HG03442 (cell line): ENCODE measurements at regions not wholly inside any gene's neighbourhood (a gene's known extent, or its start where the extent isn't known, plus 50 kb on each side); places are given as distances from the start of the nearest gene placed in this dataset.
"Not testable (repeated sequence)": the region's sequence is repeated elsewhere in the genome, so short reads cannot be mapped to it uniquely, and the experiment has no call there.

Experiments used
- ATAC-seq: cut with Tn5 transposase; IDR thresholded peaks from one replicate; pipeline ENCODE4 v1.9.1; 2021; ENCODE audit warnings: mild to moderate bottlenecking, moderate library complexity; ENCODE audit not compliant: unreplicated experiment

DNA sequence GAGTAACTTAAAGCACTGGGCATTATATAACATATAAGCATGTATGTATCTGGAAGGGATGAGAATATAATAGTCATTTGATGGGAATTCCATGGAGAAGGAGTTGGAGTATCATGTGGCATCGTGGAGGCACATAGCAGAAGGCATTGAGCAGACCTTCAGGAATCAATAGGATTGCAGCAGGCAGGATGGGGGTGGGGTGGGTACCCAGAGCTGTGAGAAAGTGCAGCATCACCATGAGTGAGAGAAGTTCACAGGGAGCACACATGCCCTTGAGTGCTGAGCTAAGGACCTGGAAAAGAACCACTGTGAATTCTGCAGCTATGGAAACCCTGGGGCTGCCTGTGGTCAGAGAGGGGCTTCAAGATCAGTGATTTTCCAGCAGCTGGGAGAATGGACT is 57.3 kb downstream of the MED10 start:
- ATAC-seq, result no peak

GRCh38 chr5:6319116-6319515 is 59.2 kb downstream of the MED10 start:
- ATAC-seq, result no peak

DNA sequence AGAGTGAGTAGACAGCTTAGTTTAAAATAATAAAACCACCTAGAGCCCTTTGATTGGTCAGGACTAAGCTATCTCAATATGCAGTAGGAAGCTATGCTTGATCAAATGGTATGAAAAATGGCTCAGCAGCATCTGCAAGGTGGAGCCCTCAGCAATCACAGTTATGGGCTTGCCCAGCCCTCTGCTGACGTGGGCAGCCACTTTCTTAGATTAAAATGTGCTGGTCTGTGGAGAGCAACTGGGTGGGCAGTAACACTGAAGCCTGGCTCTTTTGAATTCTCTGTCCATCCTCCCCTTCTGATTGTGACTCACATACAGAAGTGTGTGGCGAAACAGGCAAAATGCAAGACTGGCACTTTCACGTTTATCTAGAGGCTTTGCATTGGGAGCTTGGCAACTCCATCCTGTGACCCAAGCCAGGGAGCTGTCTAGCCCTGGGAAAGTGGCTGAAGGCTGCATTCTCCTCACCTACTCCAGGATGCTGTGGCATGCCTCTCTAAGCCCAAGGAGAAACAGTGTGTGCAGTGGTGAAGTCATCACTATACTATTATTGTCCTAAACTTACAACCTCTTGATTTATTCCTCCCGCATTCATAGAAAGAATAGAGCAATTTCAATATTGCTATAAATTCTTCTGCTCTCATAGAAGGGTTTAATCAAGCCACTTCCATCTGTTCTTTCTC is 61.1 kb downstream of the MED10 start:
- no peak for ATAC-seq

DNA sequence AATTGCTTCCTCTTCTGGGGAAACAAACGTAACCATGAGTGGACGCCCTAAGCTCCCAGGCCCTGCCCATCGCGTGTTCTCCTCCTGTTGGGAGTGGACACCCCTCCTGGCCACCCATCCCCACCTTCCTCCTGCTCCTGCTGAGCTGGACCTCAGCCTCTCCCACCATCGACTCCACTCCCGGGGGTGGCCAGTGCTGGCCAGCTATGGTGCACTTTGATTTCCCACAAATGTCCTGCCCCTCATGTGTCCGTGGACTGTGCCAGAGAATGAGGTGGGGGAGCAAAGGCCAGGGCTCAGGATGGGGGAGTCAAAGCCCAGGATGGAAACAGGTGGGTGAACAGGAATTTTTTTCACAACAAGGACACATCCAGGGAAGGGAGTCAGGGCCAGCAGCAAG is 62.8 kb downstream of the MED10 start:
- ATAC-seq, result no peak

GRCh38 chr5:6311568-6312501 is 66.5 kb downstream of the MED10 start:
- no peak for ATAC-seq

DNA sequence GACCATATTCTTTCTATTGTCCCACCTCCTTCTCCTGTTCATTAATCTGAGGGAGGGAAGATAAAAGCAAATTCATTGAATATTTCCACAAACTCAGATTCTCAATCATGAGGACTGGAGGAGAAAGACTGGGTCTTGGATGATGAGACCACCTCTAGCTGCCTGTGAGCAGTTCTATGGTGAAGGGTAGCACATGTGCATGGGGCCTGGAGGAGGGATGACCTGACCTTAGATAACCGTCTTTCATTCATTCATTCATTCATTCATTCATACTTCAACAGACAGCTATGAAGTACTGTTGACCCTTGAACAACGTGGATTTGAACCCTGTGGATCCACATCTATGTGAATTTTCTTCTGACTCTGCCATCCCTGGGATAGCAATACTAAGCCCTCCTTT is 68.4 kb downstream of the MED10 start:
- no peak for ATAC-seq

GRCh38 chr5:6308683-6309082 is 69.7 kb downstream of the MED10 start:
- no peak for ATAC-seq

GRCh38 chr5:6307304-6307703 is 71.0 kb downstream of the MED10 start:
- ATAC-seq, result no peak

DNA sequence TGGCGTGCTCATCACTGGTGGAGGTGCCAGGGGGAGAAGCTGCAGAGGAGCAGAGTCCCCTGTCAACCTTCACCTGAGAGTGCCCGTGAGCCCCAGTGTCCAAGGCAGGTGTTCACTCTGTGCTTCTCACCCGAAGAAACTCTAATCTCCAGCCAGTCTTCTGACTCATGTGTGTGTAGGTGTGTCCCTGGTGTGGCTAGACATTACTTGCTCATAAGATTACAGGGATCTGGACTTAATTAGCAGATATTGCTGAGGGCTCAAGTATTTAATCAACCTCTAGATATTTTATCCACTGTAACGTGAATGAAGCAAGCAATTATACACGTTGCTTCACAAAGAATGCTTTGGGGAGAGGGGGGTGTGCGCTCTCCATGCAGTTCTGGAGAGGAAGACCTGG is 72.5 kb downstream of the MED10 start:
- no peak for ATAC-seq

- no peak for ATAC-seq
These were observed 75.7 kb downstream of the MED10 start for GRCh38 chr5:6302684-6303083.

GRCh38 chr5:6302075-6302474 is 76.3 kb downstream of the MED10 start:
- ATAC-seq, result no peak

DNA sequence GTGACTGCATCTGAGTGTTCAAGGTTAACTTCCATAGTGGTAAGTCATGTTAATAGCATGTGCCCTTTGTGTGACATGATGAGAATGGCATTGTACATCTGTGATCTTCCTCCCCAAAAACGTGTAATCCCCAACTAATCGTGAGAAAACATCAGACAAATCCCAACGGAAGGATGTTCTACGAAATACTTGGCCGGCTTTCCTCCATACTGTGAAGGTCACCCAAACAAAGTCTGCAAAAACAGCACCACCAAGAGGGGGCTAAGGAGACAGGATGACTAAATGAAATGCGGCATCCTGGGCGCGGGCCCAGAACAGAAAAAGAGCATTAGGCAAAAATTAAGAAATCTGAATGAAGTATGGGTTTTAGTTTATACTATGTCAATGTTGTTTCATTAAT is 81.8 kb downstream of the MED10 start:
- ATAC-seq, result no peak

DNA sequence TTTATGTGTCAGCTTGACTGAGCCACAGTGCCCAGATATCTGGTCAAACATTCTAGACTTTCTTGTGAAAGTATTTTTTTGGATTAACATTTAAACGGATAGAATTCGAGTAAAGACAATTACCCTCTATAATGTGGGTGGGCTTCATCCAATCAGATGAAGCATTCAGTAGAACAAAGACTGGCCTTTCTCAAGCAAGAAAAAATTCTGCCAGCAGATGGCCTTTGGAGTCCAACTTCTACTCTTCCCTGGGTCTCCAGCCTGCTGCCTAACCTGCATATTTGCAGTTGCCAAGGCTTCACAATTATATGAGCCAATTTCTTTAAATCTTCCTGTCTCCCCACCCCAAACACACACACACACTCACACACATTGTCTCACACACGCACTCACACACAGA is 86.4 kb downstream of the MED10 start:
- ATAC-seq, result no peak

DNA sequence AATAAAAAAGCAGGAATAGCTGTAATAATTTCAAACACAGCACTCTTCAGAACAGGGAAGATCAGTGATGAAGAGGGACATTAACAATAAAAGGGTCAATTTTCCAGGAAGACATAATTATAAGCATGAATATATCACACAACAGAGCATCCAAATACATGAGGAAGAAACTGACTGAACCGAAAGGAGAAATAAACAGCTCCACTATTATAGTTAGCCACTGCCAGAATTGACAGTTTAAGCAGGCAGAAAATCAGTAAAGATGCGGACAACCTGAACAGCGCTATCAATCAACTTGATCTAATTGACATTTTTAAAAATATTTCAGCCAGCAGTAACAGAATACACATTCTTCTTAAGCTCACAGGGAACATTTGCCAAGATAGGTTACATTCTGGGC is 89.1 kb downstream of the MED10 start:
- no peak for ATAC-seq

DNA sequence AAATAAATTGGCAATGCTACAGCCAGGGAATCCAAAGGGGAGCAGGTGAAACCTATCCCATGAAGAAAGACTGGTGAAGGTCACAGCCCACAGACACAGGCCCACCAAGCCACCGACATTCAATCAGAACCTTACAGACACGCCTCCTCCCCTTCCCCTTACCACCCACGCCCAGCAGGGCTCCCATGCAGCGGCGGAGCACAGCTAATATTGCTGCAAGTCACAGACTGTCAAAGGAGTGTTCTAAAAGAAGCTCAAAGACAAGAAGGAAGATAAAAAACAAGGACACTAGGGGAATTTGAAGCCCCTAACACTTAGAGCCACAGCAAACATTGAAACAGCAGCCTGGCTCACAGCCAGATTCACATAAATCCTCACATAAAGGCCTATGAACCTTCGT is 91.2 kb downstream of the MED10 start:
- ATAC-seq, result no peak

DNA sequence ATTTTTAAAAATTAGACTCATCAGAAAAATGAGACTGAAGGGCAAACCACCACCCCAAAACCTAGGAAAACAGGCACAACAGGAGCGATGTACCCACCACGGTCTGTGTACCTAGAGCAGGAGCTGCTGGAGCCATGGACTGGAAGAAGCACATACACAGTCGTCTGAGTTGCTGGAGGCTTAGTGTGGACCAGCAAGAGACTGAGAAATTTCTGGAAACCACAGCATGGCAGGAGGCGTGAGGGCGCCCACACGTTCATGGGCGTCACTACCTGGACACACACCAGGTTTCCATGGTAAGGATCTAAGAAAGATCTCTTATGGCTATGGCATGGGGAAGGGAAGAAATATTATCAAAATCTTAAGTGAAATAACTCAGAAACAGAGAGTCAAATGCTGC is 91.9 kb downstream of the MED10 start:
- ATAC-seq, result no peak

DNA sequence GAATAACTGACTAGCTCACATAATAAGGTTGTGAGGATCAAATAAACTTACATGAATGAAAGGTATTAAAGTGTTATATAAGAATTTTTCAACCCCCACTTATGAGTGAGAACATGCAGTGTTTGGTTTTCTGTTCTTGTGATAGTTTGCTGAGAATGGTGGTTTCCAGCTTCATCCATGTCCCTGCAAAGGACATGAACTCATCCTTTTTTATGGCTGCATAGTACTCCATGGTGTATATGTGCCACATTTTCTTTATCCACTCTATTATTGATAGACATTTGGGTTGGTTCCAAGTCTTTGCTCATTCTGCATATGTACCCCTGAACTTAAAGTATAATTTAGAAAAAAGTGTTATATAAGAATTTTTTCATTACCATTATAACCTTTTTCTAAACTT is 93.9 kb downstream of the MED10 start:
- not testable (repeated sequence) for ATAC-seq

DNA sequence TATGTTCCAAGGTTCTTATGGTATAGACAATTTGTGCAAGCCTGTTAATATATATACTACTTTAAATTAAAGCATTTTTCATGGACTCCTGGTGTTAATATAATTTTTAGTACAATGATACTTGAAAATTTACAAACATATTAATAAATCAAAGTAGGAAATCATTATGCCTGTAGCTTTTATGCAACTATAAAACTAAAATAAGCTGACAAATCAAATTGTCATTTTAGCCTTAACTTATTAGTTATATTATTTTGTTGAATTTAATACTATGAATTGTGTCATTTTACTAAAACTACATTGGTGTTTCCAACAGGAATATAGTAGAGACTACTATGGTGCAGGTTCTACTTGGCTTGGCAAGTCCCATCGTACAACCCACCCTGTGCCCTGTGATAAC is 96.0 kb downstream of the MED10 start:
- no peak for ATAC-seq

DNA sequence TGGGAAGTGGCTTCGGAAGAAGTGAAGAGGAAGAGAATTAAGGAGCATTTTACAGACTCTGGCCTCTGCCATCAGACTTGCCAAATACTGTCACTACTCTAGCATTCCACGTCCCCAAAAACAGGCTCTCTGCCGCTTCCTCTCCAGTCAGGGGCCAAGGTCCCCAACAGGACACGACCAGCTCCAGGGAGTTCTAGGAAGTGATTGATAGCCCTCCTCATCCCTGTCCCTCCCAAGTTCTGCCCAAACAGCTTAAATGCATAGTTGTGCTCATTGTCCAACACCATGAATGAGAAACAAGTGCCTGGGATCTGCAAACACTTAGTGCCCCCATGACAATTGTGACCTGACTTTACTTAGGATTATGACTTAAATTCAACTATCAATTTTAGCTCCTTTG is 96.5 kb downstream of the MED10 start:
- ATAC-seq, result no peak

GRCh38 chr5:6280425-6281100 is 97.8 kb downstream of the MED10 start:
- ATAC-seq, result no peak

GRCh38 chr5:6279607-6280006 is 98.7 kb downstream of the MED10 start:
- ATAC-seq, result no peak
